ENCODE measurements at regions not wholly inside any gene's neighbourhood (a gene's known extent, or its start where the extent isn't known, plus 50 kb on each side); places are given as distances from the start of the nearest gene placed in this dataset.

DNA sequence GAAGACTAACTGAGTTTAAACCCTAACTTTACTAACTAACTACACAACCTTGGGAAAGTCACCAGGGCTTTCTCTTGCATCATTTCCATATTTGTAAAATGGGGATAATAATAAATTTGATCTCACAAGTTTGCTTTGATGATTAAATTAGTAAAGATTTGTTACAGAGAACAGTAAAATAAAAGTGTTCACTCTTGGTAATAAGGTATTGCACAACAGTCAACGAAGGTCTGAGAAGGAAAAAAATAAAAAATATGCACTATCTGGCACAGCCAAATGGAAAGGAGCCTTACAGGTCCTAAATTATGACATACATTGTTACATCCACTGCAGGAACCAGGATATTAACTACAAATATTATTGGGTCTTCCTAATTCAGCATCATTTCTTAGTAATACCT, 160.0 kb upstream of the TMEM161B start:
- no peak overlapping the region for H3K27ac ChIP-seq
- no peak overlapping the region for H3K4me3 ChIP-seq
- intact Hi-C loops (cut with DNase I): no loop called here
- no peaks in the 10 kb centered on the region for H3K27me3 ChIP-seq
- no peaks in the 10 kb centered on the region for H3K4me1 ChIP-seq
- TF ChIP-seq, protein P1, sequence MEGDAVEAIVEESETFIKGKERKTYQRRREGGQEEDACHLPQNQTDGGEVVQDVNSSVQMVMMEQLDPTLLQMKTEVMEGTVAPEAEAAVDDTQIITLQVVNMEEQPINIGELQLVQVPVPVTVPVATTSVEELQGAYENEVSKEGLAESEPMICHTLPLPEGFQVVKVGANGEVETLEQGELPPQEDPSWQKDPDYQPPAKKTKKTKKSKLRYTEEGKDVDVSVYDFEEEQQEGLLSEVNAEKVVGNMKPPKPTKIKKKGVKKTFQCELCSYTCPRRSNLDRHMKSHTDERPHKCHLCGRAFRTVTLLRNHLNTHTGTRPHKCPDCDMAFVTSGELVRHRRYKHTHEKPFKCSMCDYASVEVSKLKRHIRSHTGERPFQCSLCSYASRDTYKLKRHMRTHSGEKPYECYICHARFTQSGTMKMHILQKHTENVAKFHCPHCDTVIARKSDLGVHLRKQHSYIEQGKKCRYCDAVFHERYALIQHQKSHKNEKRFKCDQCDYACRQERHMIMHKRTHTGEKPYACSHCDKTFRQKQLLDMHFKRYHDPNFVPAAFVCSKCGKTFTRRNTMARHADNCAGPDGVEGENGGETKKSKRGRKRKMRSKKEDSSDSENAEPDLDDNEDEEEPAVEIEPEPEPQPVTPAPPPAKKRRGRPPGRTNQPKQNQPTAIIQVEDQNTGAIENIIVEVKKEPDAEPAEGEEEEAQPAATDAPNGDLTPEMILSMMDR (IDR thresholded peaks at IDR 0.05): no peak
- no peak for DNase-seq (ENCODE audit: low spot score in 2 of 2)
- no peaks in the 10 kb centered on the region for H3K9me3 ChIP-seq
- no peaks in the 10 kb centered on the region for H3K36me3 ChIP-seq

DNA sequence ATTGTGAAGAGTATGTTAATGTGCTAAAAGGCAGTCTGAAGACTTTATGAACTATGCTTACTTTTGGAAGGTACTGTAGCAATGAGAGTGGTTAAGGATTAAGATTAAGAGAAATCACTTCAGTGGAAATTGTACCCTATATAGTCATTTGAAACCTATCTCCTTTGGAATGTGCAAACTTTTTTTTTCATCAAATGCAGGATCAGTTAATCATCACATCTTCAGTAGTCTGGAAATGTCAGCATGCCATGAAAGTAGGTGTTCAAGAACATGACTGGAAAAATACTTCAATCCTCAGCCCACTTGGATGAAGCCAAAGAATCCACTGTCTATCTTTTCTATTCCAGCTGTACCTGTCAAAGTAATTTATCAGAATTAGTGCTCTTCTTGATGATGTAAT, 157.8 kb upstream of the TMEM161B start:
- TF ChIP-seq, protein P1 (IDR thresholded peaks at IDR 0.05): no peak
- Histone ChIP-seq H3K9me3 (no peaks in the 10 kb centered on the region), H3K4me1 (no peaks in the 10 kb centered on the region), H3K36me3 (no peaks in the 10 kb centered on the region), H3K27me3 (no peaks in the 10 kb centered on the region), H3K27ac (no peak overlapping the region), H3K4me3 (no peak overlapping the region)
- no peak for DNase-seq (ENCODE audit: low spot score in 2 of 2)
- intact Hi-C loops (cut with DNase I): no loop called here

DNA sequence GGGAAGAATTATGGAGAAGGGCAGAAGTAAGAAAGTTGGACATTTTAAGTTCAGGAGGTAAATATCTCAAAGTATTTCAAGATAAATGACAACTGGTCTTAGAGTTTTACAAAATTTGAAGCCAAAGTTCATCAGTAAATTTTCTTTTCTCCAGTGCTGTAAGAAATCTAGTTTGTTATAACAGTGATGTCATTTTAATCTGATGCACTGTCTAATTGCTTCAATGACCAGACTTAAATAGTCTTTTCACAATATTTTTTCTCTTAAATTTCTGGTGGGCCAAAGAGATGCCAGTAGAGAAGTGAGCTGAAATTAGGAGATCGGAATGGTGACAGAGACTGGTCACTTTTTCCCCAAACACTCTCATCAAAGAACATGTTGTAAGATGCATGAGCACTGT, 156.5 kb upstream of the TMEM161B start:
- no peaks in the 10 kb centered on the region for H3K4me1 ChIP-seq
- no peaks in the 10 kb centered on the region for H3K9me3 ChIP-seq
- intact Hi-C loops (cut with DNase I): no loop called here
- H3K27me3 ChIP-seq: no peaks in the 10 kb centered on the region
- DNase-seq (ENCODE audit: low spot score in 2 of 2): no peak
- TF ChIP-seq, protein P1 (IDR thresholded peaks at IDR 0.05): no peak
- no peaks in the 10 kb centered on the region for H3K36me3 ChIP-seq
- no peak overlapping the region for H3K27ac ChIP-seq
- H3K4me3 ChIP-seq: no peak overlapping the region

DNA sequence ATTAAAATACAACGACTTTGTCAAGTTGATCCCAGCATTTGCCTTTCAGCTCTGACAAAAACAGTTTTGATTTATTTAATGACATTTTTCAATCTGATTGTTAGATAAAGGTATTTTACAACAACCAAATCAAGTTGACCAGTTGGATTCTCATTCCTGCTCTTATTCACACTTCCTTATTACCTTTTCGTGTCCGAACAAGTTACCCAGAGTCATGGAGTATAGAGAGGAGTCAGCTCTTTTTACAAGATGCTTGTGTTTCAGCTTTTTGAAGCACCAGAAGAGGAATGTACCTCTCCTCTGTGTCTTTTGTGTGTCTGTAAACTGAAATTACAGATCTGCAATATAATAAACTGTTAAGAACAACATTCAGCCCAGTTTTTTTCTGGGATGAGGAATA, 151.3 kb upstream of the TMEM161B start:
- Histone ChIP-seq H3K9me3 (no peaks in the 10 kb centered on the region), H3K4me1 (no peaks in the 10 kb centered on the region), H3K4me3 (no peak overlapping the region), H3K27ac (no peak overlapping the region), H3K36me3 (no peaks in the 10 kb centered on the region), H3K27me3 (no peaks in the 10 kb centered on the region)
- intact Hi-C loops (cut with DNase I): no loop called here
- TF ChIP-seq, protein P1 (IDR thresholded peaks at IDR 0.05): no peak
- DNase-seq (ENCODE audit: low spot score in 2 of 2): no peak

DNA sequence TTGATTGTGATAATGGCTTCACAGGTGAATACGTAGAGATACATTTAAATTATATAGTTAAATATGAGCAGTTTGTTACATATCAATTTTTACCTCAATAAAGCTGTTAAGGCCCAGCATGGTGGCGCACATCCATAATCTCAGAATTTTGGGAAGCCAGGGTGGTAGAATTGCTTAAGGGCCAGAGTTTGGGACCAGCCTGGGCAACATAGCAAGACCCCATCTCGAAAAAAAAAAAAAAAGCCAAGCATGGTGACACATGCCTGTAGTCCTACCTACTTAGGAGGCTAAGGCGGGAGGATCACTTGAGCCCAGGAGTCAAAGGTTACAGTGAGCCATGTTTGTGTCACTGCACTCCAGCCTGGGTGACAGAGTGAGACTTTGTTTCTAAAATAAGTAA, 138.7 kb upstream of the TMEM161B start:
- Histone ChIP-seq H3K4me1 (no peaks in the 10 kb centered on the region), H3K9me3 (no peaks in the 10 kb centered on the region)
- TF ChIP-seq, protein P1 (IDR thresholded peaks at IDR 0.05): no peak

DNA sequence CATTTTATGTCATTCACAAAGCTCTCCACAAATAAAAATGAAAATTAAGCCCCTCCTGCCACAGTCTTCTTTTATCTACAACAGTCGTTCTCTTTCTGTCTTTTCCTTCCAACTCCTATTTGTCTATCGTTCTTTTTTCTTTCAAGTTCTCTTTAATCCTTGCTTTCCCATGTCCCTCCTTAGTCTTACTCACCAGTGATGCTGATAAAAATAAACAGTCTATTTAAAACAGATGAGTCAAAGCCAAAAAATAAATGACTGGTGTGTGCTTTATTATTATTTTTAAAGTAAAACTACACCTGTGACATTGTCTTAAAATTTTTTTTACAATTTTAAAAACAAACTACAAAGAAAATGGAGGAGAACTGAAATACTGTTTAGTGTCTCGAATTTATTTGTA, 137.1 kb upstream of the TMEM161B start:
- Histone ChIP-seq H3K4me3 (no peak overlapping the region), H3K27me3 (no peaks in the 10 kb centered on the region), H3K9me3 (no peaks in the 10 kb centered on the region), H3K36me3 (no peaks in the 10 kb centered on the region), H3K4me1 (no peaks in the 10 kb centered on the region), H3K27ac (no peak overlapping the region)
- DNase-seq (ENCODE audit: low spot score in 2 of 2): no peak
- TF ChIP-seq, protein P1 (IDR thresholded peaks at IDR 0.05): no peak
- intact Hi-C loops (cut with DNase I): no loop called here

More for the DNA sequence above, 138.7 kb upstream of the TMEM161B start:
- Histone ChIP-seq H3K27me3 (no peaks in the 10 kb centered on the region), H3K27ac (no peak overlapping the region), H3K4me3 (no peak overlapping the region), H3K36me3 (no peaks in the 10 kb centered on the region)
- intact Hi-C loops (cut with DNase I): no loop called here
- no peak for DNase-seq (ENCODE audit: low spot score in 2 of 2)

All from ascending aorta (tissue), 2 donors.